ENCODE measurements at regions not wholly inside any gene's neighbourhood (a gene's known extent, or its start where the extent isn't known, plus 50 kb on each side); places are given as distances from the start of the nearest gene placed in this dataset.
A peak's percentile ranks its signal among the peaks of the same experiment; 100 is the strongest.

- ATAC-seq: no peak
- no peak for DNase-seq (ENCODE audit: low spot score)
Observed at GRCh38 chr4:153131596-153131995, 72.6 kb upstream of the TRIM2 start.

- ATAC-seq: no peak
- DNase-seq (ENCODE audit: low spot score): no peak
Observed at GRCh38 chr4:153137159-153137558, 67.1 kb upstream of the TRIM2 start.

DNA sequence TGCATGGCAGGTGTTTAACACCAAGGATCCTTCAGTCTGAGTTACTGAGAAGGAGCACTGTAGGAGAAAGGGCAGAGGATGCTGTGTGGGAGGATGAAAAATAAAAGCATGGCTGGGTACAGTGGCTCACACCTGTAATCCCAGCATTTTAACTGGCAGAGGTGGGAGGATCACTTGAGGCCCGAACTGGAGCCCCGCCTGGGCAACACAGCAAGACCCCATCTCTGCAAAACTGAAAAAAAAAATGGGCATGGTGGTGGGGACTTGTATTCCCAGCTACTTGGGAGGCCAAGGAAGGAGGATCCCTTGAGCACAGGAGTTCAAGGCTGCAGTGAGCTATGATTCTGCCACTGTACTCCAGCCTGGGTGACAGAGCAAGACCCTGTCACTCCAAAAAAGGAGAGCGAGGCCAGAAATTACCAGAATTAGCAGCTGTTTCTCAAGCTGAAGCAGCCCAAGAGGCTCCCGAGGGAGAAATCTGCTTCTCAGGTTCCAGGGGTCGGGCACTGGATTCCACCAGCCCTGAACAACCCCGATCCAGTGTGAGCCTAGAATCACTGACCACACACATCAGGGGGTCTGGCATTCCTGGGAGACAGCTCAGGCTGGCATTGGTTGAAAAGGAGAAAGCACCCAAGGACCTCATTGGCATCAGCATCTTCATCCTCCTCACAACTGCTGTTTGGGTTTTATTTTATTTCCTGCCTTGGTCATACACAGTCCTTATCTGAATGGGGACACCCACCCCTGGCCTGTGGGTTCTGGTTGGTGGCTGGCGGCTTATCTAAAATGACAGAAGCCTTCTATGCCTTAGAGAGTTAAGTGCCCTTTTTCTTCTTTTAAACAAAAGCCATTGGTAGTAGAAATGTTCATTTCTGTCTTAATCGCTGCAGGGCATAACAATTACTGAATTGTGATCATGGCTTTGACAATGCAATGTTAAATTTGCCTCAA lies 66.3 kb upstream of the TRIM2 start:
- DNase-seq (ENCODE audit: low spot score): no peak
- ATAC-seq: no peak

DNA sequence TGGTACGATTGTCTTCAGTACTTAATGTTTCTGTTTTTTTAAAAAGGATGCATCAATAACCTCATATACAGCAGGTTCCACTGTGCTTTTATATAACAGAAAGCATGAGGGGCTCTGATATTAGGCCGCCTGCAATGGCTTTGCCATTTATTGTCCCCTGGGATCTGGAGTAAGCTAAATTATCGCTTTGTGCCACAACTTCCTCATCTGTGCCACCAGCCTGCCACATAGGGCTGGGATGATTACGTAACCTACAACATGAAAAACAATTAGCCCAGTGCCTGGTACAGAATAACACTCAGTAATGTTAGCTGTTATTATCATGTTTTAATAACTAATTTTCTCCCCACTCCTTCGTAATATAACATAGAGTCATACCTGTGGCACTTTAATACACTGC lies 65.5 kb upstream of the TRIM2 start:
- no peak for ATAC-seq
- DNase-seq (ENCODE audit: low spot score): no peak

GRCh38 chr4:153140294-153140693 lies 63.9 kb upstream of the TRIM2 start:
- DNase-seq (ENCODE audit: low spot score) (no peak), ATAC-seq (no peak)

- DNase-seq (ENCODE audit: low spot score) (no peak), ATAC-seq (no peak)
Observed at GRCh38 chr4:153141238-153141637, 63.0 kb upstream of the TRIM2 start.

- ATAC-seq (peak; percentile 93), DNase-seq (ENCODE audit: low spot score) (peak; percentile 82)
Observed at GRCh38 chr4:153142700-153143438, 61.4 kb upstream of the TRIM2 start.

- ATAC-seq: peak; percentile 16
- no peak for DNase-seq (ENCODE audit: low spot score)
Observed at GRCh38 chr4:153143527-153144348, 60.5 kb upstream of the TRIM2 start.

GRCh38 chr4:153146031-153146430 lies 58.2 kb upstream of the TRIM2 start:
- no peak for ATAC-seq

GRCh38 chr4:153146961-153147360 lies 57.3 kb upstream of the TRIM2 start:
- ATAC-seq: no peak
- no peak for DNase-seq (ENCODE audit: low spot score)

More at GRCh38 chr4:153146031-153146430, 58.2 kb upstream of the TRIM2 start:
- DNase-seq (ENCODE audit: low spot score): no peak

DNA sequence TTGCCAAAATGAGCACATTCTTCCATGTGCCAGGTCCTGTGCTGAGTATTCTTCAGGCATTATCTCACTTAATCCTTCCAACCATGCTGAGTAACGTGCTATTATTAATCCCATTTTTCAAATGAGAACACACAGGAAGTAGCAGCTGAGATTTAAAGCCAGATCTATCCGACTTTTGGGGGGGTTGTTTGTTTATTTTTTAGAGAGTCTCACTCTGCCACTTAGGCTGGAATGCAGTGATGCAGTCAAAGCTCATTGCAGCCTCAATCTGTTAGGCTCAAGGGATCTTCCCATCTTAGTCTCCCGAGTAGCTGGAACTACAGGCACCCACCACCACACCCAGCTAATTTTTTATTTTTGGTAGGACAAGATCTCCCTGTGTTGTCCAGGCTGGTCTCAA lies 55.5 kb upstream of the TRIM2 start:
- ATAC-seq (no peak), DNase-seq (ENCODE audit: low spot score) (no peak)

- no peak for ATAC-seq
- no peak for DNase-seq (ENCODE audit: low spot score)
Observed at GRCh38 chr4:153151535-153152455, 52.4 kb upstream of the TRIM2 start.

DNA sequence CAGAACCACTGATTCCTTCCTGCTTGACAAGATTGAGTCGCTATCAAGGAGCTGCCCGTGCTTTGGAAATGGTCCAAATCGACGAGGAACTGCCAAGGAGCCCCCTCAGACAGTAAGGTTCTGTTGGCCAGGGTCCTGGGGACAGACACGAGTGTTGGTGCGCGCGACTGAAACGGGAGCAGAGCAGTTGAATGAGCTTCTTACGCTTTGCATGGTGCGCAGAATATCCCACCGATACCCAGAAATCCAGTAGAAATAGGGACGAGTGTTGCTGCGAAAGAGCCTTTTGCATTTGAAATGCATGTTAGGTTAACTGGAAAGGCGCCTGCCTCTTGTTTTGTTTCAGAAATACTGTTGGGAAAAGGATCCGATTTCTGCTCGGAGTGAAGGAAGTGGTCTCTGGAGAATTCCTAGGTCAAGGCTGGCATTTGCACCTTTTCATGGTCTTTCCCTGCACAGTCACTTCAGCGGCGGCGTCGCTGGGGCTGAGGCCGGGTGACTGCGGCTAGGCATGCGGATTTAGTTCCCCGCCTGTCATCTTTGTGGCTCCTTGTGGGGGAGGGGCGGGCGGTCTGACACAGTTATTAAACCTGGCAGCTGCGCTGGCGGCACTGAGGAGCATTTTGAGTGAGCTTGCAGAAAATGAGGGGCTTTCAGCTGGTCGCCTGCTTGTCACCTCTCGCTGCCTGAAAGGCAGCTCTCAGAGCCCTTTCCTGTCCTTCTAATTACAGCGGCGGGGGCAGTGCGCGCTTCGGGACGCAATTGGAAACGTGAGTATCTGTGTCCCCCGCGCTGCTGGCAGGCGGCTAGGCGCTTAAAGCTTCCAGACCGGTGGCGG lies 51.5 kb upstream of the TRIM2 start:
- peak; percentile 46 for ATAC-seq
- DNase-seq (ENCODE audit: low spot score): no peak

GRCh38 chr4:153153339-153153871 lies 50.8 kb upstream of the TRIM2 start:
- ATAC-seq (peak; percentile 82), DNase-seq (ENCODE audit: low spot score) (no peak)

GRCh38 chr4:153154007-153154975 lies 50.0 kb upstream of the TRIM2 start:
- no peak for DNase-seq (ENCODE audit: low spot score)
- ATAC-seq: no peak

Measured in left lobe of liver (tissue), 2 donors.